Mesendoderm (in vitro differentiated cells): ENCODE measurements at regions not wholly inside any gene's neighbourhood (a gene's known extent, or its start where the extent isn't known, plus 50 kb on each side); places are given as distances from the start of the nearest gene placed in this dataset.

ENCODE experiments used
- DNase-seq: peaks from one replicate; pipeline ENCODE4 v3.0.0; 2013
- H2AK5ac ChIP-seq: 2 replicates; pipeline ENCODE4 v1.6.1; 2013; ENCODE audit warnings: low read length, inconsistent platforms
- H2BK120ac ChIP-seq: 2 replicates; pipeline ENCODE4 v1.6.1; 2013; ENCODE audit warnings: low read depth, mild to moderate bottlenecking, low read length, moderate library complexity, mixed read lengths
- H2BK15ac ChIP-seq: replicated peaks from 2 replicates; pipeline ENCODE4 v1.6.1; 2013; ENCODE audit warnings: low read depth, mild to moderate bottlenecking, moderate library complexity
- H2BK5ac ChIP-seq: 2 replicates; pipeline ENCODE4 v1.6.1; 2013; ENCODE audit warnings: low read length, inconsistent platforms
- H3K18ac ChIP-seq: 2 replicates; pipeline ENCODE4 v1.6.1; 2013; ENCODE audit warnings: mild to moderate bottlenecking, low read length, mixed read lengths
- H3K23ac ChIP-seq: one replicate; pipeline ENCODE4 v1.6.1; 2013; ENCODE audit warnings: low read length
- H3K27ac ChIP-seq: 2 replicates; pipeline ENCODE4 v1.5.1; 2013; ENCODE audit warnings: low read depth, mild to moderate bottlenecking, inconsistent platforms, low read length, moderate library complexity
- H3K27me3 ChIP-seq: 2 replicates; pipeline ENCODE4 v1.6.1; 2013; ENCODE audit warnings: low read length, control low read depth, mild to moderate bottlenecking, inconsistent platforms; ENCODE audit not compliant: insufficient read depth, poor library complexity
- H3K36me3 ChIP-seq: 2 replicates; pipeline ENCODE4 v1.6.1; 2013; ENCODE audit warnings: low read length, inconsistent platforms; ENCODE audit not compliant: control insufficient read depth, insufficient read depth
- H3K4ac ChIP-seq: one replicate; pipeline ENCODE4 v1.6.1; 2013; ENCODE audit warnings: low read depth, mild to moderate bottlenecking, low read length, moderate library complexity
- H3K4me1 ChIP-seq: 2 replicates; pipeline ENCODE4 v1.6.1; 2013; ENCODE audit warnings: low read depth, low read length, inconsistent platforms; ENCODE audit not compliant: control insufficient read depth
- H3K4me2 ChIP-seq: 2 replicates; pipeline ENCODE4 v1.6.1; 2013; ENCODE audit warnings: low read length
- H3K4me3 ChIP-seq: 2 replicates; pipeline ENCODE4 v1.5.1; 2013; ENCODE audit warnings: mild to moderate bottlenecking, low read length
- H3K56ac ChIP-seq: one replicate; pipeline ENCODE4 v1.6.1; 2013; ENCODE audit warnings: low read length
- H3K79me1 ChIP-seq: 2 replicates; pipeline ENCODE4 v1.6.1; 2013; ENCODE audit warnings: low read length, inconsistent platforms
- H3K79me2 ChIP-seq: 2 replicates; pipeline ENCODE4 v1.6.1; 2013; ENCODE audit warnings: mild to moderate bottlenecking, low read length; ENCODE audit not compliant: control insufficient read depth, insufficient read depth
- H3K9ac ChIP-seq: 2 replicates; pipeline ENCODE4 v1.6.1; 2013; ENCODE audit warnings: low read length, inconsistent platforms
- H4K5ac ChIP-seq: one replicate; pipeline ENCODE4 v1.6.1; 2013; ENCODE audit warnings: low read length
- H4K8ac ChIP-seq: one replicate; pipeline ENCODE4 v1.6.1; 2013; ENCODE audit warnings: low read depth, mild to moderate bottlenecking, control low read depth, low read length, moderate library complexity
- WGBS: extraction: QIAGEN DNeasy Blood & Tissue Kit; methylation state at CpG from one replicate; pipeline ENCODE4 v1.1.7; 2013; ENCODE audit warnings: low lambda C conversion rate, missing lambda C conversion rate; ENCODE audit not compliant: insufficient coverage; ENCODE audit errors: extremely low coverage; 5-methylcytosine and 5-hydroxymethylcytosine counted together

DNA sequence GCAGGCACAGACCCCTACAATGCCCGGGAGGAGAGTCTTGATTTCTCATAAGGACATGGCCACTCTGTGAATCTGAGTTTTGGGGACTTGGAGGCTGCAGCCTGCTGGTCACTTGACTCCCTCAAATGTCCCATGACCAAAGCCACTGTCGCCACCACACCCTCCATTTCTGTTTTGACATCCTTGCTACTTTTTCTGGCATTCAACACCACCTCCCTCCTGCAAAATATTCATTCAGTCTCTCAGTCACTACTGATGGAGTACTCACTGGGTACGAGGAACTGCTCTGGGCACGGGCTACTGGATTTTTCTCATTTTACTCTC is 208.6 kb upstream of the HAAO start:
- Histone ChIP-seq H3K4me1 (no peaks in the 10 kb centered on the region), H2BK5ac (no peak overlapping the region), H3K36me3 (no peaks in the 10 kb centered on the region), H3K4ac (no peak overlapping the region), H3K4me2 (no peak overlapping the region), H3K23ac (no peak overlapping the region), H3K18ac (no peak overlapping the region), H4K5ac (no peak overlapping the region), H3K4me3 (no peak overlapping the region), H3K27ac (no peak overlapping the region), H3K27me3 (no peaks in the 10 kb centered on the region), H3K9ac (no peak overlapping the region), H4K8ac (no peak overlapping the region), H2BK15ac (no peak overlapping the region), H3K56ac (no peak overlapping the region), H2BK120ac (no peak overlapping the region), H3K79me2 (no peaks in the 10 kb centered on the region), H3K79me1 (no peaks in the 10 kb centered on the region), H2AK5ac (no peak overlapping the region)
- DNase-seq, result no peak
- WGBS, result no CpG with 5 or more reads among the region's 4 CpGs

DNA sequence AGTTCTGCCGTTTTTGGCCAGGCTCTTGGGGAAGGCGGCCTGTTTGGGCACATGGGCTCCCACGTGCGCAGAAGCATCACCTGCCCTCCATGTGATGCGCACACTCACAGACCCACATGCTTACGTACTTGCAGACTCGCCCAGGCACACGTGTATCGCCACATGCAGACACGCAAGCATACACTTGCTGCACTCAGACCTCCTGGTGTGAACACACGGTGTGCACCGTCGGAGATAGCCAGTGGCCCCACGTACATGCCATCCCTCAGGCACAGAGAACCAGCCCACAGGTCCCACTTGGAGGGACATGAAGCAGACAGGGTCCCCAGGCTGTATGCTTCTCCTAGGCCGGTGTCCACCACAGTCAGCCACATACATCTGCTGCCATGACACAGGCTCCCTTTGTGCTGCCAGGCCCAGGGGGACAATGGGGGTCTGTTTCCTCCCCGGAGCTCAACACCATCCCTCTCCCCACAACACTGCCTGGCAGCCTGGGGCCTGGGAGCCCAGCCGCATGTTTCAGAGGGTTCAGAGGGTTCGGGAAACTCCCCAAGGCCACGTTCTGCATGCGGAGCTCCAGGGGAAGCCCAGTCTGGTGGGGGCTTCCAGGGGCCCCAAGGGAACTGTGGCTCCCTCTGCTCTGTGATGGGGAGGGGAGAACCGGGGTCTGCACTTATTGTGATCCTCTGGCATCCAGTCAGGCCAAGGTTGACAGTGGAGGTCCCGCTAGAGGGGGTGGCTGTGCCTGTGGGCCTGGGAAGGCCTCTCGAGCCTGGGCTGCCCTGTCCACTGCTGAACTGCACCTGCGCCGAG is 208.1 kb upstream of the HAAO start:
- H4K5ac ChIP-seq, result no peak overlapping the region
- no peak overlapping the region for H2BK15ac ChIP-seq
- no peak overlapping the region for H3K23ac ChIP-seq
- H2AK5ac ChIP-seq, result no peak overlapping the region
- no CpG with 5 or more reads among the region's 25 CpGs for WGBS
- H2BK120ac ChIP-seq, result no peak overlapping the region
- no peaks in the 10 kb centered on the region for H3K36me3 ChIP-seq
- H4K8ac ChIP-seq, result no peak overlapping the region
- H3K4me2 ChIP-seq, result no peak overlapping the region
- H3K27ac ChIP-seq, result no peak overlapping the region
- H3K79me1 ChIP-seq, result no peaks in the 10 kb centered on the region
- no peaks in the 10 kb centered on the region for H3K4me1 ChIP-seq
- DNase-seq, result no peak
- no peak overlapping the region for H3K4me3 ChIP-seq
- no peak overlapping the region for H3K56ac ChIP-seq
- H3K27me3 ChIP-seq, result no peaks in the 10 kb centered on the region
- H3K9ac ChIP-seq, result no peak overlapping the region
- H3K4ac ChIP-seq, result no peak overlapping the region
- H3K79me2 ChIP-seq, result no peaks in the 10 kb centered on the region
- H2BK5ac ChIP-seq, result no peak overlapping the region
- no peak overlapping the region for H3K18ac ChIP-seq

DNA sequence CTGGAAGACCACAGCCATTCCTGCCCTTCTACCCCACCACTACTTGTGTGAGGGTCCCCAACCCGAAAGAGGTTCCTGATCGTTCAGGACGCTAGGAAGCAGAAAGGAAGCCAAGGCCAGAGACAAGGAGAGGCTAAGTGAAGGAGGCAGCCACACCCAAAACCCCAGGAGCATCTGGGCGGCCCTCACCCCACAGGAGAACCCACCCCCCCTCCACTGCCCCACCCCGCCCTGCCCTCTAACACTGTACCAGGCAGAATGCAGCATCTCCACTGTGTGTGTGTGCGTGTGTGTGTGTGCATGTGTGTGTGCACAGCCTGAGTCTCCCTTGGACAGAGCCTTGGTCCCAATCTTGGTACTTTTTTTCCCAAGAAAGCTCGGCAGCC is 207.5 kb upstream of the HAAO start:
- no peak overlapping the region for H3K27ac ChIP-seq

DNA sequence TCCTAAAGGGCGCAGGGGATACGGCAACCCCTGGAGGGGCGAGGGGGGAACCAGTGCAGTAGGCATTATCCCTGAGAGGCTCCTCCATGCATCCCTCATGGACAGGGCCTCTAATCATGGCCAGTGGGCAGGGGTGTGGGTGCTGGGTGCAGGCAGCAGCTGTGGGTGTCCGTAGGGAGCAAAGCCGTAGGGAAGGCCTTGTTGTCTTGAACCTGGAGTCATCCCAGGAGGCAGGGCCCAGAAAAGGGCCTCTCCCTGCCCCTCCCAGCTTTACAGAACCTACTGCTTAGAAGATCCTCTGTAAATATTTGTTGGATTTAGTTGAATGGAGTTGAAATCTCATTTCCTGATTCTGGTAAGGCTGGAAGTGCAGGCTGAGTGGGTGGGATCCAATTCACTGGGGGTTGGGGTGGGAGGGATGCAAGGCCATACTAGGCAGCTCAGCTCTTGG is 207.0 kb upstream of the HAAO start:
- no peak overlapping the region for H3K27ac ChIP-seq
- H3K27me3 ChIP-seq, result no peaks in the 10 kb centered on the region
- DNase-seq, result no peak

More for the DNA sequence above, 207.5 kb upstream of the HAAO start:
- H4K8ac ChIP-seq, result no peak overlapping the region
- no peaks in the 10 kb centered on the region for H3K79me1 ChIP-seq
- H2BK5ac ChIP-seq, result no peak overlapping the region
- H3K36me3 ChIP-seq, result no peaks in the 10 kb centered on the region
- no peak overlapping the region for H2AK5ac ChIP-seq
- no peaks in the 10 kb centered on the region for H3K27me3 ChIP-seq
- H3K56ac ChIP-seq, result no peak overlapping the region
- H3K4me2 ChIP-seq, result no peak overlapping the region
- no peak overlapping the region for H2BK15ac ChIP-seq
- H2BK120ac ChIP-seq, result no peak overlapping the region
- WGBS, result no CpG with 5 or more reads among the region's 7 CpGs
- no peak overlapping the region for H3K18ac ChIP-seq
- no peak overlapping the region for H3K9ac ChIP-seq
- H3K4me1 ChIP-seq, result no peaks in the 10 kb centered on the region
- no peaks in the 10 kb centered on the region for H3K79me2 ChIP-seq
- H3K4me3 ChIP-seq, result no peak overlapping the region
- H3K23ac ChIP-seq, result no peak overlapping the region
- no peak overlapping the region for H4K5ac ChIP-seq
- H3K4ac ChIP-seq, result no peak overlapping the region
- DNase-seq, result no peak

DNA sequence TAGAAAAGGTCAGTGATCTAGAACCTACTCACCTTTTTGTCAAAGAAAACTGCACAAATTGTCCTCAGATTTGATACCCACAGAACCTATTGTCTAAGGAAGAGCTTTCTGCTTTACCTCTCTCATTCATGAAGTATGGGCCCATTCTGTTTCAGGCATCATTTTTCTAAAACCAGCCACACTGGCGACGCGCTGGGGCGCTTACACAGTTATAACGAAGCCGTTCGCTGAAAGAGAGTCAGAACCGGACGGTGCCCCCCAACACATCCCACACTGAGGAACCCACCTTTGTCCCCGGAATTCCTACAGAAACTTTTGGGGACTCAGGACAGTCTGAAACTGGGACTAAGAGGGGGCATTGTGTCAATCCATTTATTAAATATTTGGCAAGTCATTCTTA is 206.3 kb upstream of the HAAO start:
- no peak overlapping the region for H2BK5ac ChIP-seq
- no CpG with 5 or more reads among the region's 10 CpGs for WGBS
- H4K8ac ChIP-seq, result no peak overlapping the region
- no peaks in the 10 kb centered on the region for H3K27me3 ChIP-seq
- H3K4me3 ChIP-seq, result no peak overlapping the region
- no peak overlapping the region for H3K4me2 ChIP-seq
- H3K18ac ChIP-seq, result no peak overlapping the region
- H4K5ac ChIP-seq, result no peak overlapping the region
- no peak overlapping the region for H2AK5ac ChIP-seq
- H3K9ac ChIP-seq, result no peak overlapping the region
- H3K4me1 ChIP-seq, result no peaks in the 10 kb centered on the region
- H3K36me3 ChIP-seq, result no peaks in the 10 kb centered on the region
- H3K79me2 ChIP-seq, result no peaks in the 10 kb centered on the region
- no peak overlapping the region for H2BK15ac ChIP-seq
- DNase-seq, result no peak
- H3K23ac ChIP-seq, result no peak overlapping the region
- H3K27ac ChIP-seq, result no peak overlapping the region
- H3K4ac ChIP-seq, result no peak overlapping the region
- H3K56ac ChIP-seq, result no peak overlapping the region
- H2BK120ac ChIP-seq, result no peak overlapping the region
- H3K79me1 ChIP-seq, result no peaks in the 10 kb centered on the region

More for the DNA sequence above, 207.0 kb upstream of the HAAO start:
- no peak overlapping the region for H3K4ac ChIP-seq
- no peaks in the 10 kb centered on the region for H3K79me2 ChIP-seq
- WGBS, result no CpG with 5 or more reads among the region's 5 CpGs
- H3K4me2 ChIP-seq, result no peak overlapping the region
- no peak overlapping the region for H3K18ac ChIP-seq
- no peaks in the 10 kb centered on the region for H3K36me3 ChIP-seq
- no peak overlapping the region for H2BK5ac ChIP-seq
- no peak overlapping the region for H3K9ac ChIP-seq
- H3K56ac ChIP-seq, result no peak overlapping the region
- H3K4me1 ChIP-seq, result no peaks in the 10 kb centered on the region
- no peak overlapping the region for H3K23ac ChIP-seq
- H4K8ac ChIP-seq, result no peak overlapping the region
- H4K5ac ChIP-seq, result no peak overlapping the region
- no peak overlapping the region for H2BK120ac ChIP-seq
- H3K4me3 ChIP-seq, result no peak overlapping the region
- H2BK15ac ChIP-seq, result no peak overlapping the region
- H2AK5ac ChIP-seq, result no peak overlapping the region
- H3K79me1 ChIP-seq, result no peaks in the 10 kb centered on the region

DNA sequence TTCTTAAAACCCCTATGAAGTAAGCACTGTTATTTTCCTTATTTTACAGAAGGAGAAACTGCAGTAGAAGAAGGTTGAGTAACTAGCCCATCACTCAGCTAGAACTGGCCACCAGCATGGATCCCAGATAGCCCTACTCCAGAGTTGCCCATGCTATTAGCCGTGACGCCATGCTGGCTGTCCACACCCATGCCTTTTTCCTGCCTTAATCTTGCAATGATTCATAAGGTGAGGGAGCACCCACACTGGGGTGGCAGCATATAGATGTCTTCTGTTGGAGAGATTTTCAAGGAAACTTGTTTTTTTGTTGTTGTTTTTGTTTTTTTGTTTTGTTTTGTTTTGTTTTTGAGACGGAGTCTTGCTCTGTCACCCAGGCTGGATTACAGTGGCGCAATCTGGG is 204.1 kb upstream of the HAAO start:
- no peak overlapping the region for H3K18ac ChIP-seq
- H2BK5ac ChIP-seq, result no peak overlapping the region
- no peaks in the 10 kb centered on the region for H3K79me2 ChIP-seq
- no peaks in the 10 kb centered on the region for H3K79me1 ChIP-seq
- no peaks in the 10 kb centered on the region for H3K36me3 ChIP-seq
- H3K4ac ChIP-seq, result no peak overlapping the region
- H4K8ac ChIP-seq, result no peak overlapping the region
- H3K27me3 ChIP-seq, result no peaks in the 10 kb centered on the region
- WGBS, result no CpG with 5 or more reads among the region's 4 CpGs
- no peak overlapping the region for H3K9ac ChIP-seq
- H4K5ac ChIP-seq, result no peak overlapping the region
- no peak overlapping the region for H3K27ac ChIP-seq
- H3K4me2 ChIP-seq, result no peak overlapping the region
- H2BK120ac ChIP-seq, result no peak overlapping the region
- no peak overlapping the region for H2BK15ac ChIP-seq
- no peak overlapping the region for H2AK5ac ChIP-seq
- no peak overlapping the region for H3K56ac ChIP-seq
- no peak overlapping the region for H3K23ac ChIP-seq
- H3K4me3 ChIP-seq, result no peak overlapping the region
- no peaks in the 10 kb centered on the region for H3K4me1 ChIP-seq
- DNase-seq, result no peak
